ENCODE measurements at regions not wholly inside any gene's neighbourhood (a gene's known extent, or its start where the extent isn't known, plus 50 kb on each side); places are given as distances from the start of the nearest gene placed in this dataset.
"Not testable (repeated sequence)": the region's sequence is repeated elsewhere in the genome, so short reads cannot be mapped to it uniquely, and the experiment has no call there.

DNA sequence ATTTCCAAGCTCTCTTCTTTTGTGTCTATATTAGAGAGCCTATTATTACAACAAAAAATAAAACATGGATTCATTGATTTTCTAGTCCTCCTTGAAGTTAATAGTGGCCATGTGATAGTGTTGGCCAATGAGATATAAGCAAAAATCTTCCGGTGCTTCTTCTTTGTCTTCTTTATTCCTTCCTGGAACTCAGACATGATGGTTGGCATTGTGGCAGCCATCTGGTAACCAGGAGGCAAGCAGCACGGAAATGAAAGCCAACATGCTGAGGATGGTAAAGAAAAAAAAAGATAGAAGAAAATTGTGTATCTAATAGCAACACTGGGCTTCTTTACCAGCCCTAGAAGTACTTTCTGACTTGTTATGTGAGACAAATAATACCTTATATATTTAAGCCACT, 50.8 kb upstream of the SEL1L start:
- no peak for DNase-seq

DNA sequence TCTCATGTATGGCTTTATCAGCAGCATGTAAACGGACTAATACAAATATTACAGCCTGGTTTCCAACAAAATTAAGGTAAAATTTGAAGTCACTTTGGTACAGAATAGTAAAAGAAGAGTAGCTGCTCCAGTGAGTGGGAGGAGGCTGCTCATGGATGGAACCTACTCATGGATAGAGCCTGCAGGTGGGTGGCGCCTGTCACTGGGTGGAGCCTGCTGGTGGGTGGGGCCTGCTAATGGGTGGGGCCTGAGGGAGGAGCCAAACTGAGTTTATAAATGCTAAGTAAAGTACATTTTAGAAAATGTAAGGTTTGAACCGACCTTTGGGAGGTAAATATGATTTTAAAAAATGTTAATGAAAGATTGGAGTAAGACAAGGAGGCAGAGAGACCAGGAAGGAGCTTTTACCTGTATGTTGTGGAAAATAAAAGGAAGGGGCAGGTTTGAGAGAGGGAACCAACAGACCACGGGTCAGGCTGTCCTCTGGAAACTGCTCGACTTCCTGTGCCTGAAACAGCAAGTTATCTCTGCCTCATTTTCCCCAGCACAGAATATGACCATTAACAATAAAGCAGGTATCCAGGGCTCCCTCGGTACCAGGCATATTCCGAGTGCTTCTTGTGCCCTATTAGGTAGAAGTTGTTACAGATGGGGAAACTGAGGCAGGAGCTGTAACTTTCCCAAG, 55.9 kb upstream of the SEL1L start:
- DNase-seq: no peak

DNA sequence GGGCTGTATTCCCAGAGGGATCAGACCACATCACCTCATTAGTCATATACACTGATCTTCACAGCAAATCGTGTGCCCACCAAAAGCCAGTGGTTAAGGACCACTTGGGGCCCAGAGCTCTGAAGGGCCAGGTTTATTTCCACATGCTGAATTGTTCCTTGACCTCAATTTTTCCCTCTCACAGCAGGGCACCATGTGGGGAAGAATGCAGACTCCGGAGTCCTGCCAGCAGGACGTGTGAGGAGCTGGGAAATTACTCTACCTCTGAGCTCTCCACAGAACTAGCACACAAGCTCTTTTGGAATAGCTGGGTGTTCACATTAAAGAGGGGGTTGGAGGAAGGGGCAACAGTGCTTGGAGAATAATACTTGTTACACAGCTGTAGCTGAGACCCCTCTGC, 57.6 kb upstream of the SEL1L start:
- DNase-seq: no peak

DNA sequence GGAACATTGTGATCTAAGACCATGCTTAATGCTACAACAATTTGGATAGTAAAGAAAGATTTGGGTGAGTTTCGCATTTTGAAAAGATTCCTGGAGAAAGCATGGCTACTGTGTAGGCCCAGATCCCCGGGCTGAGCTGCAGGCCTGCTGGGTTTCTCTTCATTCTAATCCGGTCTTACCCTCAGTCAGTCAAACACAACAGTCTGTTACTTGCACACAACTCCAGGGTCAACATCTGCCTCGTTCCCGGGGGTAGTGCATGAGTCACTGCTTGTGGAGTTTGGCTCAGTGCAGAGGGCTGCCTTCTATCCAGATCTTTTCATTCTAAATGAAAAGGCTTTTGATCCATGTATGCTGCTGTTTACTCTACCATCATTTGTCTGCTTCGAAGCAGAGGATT, 60.4 kb upstream of the SEL1L start:
- no peak for DNase-seq

DNA sequence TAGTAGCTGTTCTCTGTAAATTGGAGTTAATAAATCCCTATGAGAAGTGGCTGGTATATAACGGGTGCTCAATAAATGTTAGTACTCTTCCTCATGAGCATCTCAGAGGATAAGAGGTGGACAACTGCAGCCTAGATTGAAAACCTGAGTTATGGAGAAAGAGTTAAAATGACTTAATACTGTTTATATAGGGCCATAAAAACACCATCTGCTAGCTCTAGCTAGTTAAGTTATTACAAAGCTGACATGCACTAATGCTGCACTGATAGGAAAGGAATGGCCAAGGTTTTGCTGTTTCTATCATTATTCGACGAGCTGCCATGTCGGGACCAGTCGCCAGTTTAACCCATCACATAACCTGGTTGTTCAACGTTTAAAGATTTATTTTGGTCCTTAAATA, 72.0 kb upstream of the SEL1L start:
- DNase-seq: no peak

DNA sequence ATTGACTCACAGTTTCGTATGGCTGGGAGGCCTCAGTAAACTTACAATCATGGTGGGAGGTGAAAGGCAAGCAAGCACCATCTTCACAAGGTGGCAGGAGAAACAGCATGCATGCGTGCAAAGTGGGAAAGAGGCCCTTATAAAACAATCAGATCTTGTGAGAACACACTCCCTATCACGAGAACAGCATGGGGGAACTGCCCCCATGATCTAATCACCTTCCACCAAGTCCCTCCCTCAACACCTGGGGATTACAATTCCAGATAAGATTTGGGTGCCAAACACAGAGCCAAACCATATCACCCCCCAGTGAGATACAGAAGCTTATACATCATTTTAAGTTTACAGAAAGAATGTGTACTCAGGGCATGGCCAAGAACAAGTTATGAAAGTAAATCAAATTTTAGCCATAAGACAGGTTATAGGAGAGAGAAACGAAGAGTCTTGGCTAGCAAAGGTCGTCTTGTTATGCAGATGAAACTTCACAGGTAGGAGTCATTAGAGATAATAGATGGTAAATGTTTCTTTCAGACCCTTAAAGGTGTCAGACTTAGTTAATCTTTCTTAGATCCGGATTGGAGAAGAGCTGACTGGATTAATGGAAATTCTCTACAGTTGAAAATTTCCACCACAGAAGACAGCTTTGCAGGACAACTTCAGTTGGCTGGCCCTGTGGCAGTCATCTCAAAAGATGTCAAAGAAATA, 79.8 kb upstream of the SEL1L start:
- no peak for DNase-seq

DNA sequence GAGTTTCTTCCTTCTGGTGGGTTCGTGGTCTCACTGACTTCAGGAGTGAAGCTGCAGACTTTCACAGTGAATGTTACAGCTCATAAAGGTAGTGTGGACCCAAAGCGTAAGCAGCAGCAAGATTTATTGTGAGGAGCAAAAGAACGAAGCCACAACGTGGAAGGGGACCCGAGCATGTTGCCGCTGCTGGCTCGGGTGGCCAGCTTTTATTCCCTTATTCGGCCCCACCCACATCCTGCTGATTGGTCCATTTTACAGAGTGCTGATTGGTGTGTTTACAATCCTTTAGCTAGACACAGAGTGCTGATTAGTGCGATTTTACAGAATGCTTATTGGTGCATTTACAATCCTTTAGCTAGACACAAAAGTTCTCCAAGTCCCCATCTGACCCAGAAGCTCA, 80.6 kb upstream of the SEL1L start:
- DNase-seq: not testable (repeated sequence)

DNA sequence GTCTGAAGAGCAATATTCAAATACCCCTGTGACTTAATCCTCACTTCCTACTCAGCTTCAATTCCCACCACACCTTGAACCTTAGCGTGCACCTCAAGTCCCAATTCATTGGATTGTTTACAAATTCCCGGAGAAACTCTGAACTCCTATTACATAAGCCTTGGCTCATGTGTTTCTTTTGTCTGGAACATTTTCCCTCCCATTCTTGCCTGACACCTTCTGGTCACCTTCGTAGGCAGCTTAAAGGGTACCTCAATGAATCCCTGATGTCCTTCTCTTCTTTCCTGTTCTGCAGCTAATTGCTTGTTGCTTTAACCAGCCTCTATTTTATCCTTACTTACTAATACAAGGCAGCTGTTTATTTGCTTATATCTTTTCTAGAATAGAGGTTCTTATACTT, 85.0 kb upstream of the SEL1L start:
- no peak for DNase-seq

DNA sequence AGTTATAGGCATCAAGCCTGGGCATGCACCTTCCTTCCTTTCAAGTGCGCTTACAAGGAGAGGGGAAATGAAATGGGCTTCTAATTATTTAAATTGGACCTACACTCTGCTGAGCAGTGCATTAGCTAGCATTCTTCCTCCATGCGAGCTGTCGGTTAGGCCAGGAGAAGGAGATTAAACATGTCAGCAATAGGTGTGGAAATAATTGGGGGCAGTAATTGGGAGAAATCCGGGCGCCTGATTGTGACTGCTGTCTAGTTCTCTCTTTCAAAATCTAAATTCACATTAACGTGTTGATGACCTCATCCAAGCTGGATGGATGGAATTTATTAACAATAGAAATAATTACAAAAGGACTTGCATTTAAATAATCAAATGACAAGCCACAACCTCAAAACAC, 86.2 kb upstream of the SEL1L start:
- DNase-seq: no peak

DNA sequence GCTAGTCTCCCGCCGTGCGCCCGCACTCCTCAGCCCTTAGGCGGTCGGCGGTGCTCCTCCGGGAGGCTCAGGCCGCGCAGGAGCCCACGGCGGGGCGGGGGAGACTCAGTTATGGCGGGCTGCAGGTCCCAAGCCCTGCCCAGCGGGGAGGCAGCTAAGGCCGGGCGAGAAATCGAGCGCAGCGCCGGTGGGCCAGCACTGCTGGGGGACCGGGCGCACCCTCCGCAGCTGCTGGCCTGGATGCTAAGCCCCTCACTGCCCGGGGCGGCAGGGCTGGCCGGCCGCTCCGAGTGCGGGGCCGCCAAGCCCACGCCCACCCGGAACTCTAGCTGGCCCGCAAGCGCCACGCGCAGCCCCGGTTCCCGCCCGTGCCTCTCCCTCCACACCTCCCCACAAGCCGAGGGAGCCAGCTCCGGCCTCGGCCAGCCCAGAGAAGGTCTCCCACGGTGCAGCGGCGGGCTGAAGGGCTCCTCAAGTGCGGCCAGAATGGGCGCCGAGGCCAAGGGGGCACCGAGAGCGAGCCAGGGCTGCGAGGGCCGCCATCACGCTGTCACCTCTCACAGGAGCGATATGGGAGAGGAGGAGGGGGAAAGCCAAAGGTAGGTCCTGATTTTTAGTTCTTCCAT, 90.2 kb upstream of the SEL1L start:
- not testable (repeated sequence) for DNase-seq

DNA sequence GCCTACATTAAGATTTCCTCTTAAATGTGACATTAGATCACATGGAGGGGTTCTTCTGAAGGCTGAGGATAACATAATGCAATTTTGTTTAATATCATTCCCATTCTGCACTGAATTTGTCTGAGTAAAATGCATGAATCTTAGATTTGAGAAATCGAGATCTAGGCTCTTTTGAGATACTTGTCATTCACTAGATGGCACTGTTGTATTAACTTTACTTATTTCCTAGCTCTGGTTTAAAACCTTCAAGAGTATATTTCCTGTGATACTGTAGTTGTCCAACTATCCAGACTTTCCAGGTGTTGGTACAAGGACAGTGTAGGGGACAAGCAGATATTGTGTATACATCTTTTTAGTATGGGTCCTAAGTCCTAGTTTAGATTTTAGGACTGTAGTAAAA, 91.7 kb upstream of the SEL1L start:
- peak; percentile 6 for DNase-seq

DNA sequence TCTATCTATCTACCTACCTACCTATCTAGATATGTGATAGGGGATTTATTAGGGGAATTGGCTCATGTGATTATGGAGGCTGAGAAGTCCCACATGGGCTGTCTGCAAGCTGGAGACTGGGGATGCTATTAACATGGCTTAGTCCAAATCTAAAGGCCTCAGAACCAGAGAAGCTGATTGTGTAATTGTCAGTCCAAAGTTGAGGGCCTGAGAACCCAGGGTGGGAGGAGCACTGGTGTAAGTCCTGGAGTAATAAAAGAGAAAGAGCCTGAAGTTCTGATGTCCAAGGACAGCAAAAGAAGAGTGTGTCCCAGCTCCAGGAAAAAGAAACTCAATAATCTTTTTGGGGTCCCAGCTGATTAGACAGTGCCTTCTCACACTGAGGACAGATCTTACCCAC, 98.5 kb upstream of the SEL1L start:
- DNase-seq: no peak

DNA sequence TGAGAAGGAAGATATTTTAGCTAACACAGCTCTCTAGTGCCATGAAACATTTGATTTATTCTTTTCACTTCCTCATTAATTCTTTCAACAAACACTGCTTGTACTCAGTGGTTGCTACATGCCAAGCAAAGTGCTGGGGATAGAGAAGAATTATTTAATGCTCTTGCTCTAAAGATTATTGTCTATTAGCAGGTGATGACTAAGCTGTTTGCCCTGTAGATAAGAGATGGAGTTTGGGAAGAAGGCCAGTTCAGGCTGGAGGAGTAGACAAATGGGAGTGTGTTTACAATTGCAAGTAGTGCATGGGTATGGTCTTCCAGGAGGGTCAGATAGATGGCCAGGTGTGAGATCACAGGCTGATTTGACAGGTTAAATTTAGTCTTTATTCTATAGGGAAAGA, 99.8 kb upstream of the SEL1L start:
- DNase-seq: no peak

DNA sequence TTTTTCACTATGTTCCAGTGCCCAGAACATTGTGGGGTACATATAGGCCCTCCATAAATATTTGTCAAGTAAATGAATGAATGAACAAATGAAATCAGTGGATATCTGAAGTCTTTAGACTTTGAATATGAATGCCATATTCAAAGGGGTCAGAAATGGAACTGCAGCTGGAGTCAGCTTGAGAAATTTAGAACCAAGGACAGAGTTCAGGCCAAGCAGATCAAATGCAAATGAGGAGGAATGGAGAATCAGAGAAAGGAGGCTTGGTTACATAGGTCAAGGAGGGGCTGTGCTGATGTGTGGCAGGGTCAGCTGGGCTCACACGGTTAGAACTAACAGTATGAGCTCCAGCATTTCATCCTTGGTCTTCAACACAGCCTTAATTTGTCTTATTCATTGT, 104.0 kb upstream of the SEL1L start:
- DNase-seq: no peak

DNA sequence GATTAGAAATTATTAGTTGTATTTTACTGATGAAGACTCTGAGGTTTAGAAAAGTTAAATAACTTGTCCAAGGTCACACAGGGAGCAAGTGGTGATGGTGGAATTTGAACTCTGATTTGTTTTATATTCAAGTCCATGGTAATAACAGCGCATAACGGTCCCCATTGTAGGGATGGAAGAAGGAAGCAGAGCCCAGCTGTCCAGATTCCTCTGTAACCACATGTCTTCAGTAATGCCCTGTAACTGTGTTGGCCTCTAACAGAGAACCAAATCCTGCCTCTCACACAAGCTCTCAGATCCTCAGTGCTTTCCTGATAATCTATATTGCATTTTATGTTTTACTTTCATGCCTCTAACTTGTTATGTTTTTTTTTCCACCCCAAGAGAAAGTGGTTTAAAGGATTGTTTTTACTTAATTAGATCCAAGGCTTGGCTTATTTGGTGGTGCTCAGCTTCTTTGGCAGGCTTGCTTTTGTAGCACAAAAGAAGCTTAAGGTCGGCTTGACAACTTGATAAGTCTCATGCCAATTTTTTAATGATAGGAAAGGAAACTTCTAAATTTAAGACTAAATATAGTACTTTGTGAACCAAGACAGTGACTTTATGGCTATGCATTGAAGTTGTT, 105.1 kb upstream of the SEL1L start:
- no peak for DNase-seq

DNA sequence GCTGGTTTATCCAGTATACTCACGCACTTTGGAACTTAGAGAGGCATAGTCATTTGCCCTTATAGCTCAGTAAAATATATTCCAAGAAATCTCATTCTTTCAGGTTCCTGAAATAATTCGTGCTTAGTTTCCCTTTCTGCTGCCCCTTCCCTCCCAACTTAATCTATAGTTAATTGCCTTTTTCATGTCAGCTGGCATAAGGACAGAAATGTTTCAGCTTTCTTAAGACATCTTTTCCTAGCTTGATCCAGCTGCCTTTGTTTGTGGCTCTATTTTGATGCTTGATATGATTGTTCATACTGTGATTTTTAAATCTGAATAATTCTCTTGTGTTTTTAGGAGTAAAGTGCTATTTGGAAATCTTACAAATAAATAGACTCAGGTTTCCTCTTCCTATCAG, 120.0 kb upstream of the SEL1L start:
- DNase-seq: no peak

DNA sequence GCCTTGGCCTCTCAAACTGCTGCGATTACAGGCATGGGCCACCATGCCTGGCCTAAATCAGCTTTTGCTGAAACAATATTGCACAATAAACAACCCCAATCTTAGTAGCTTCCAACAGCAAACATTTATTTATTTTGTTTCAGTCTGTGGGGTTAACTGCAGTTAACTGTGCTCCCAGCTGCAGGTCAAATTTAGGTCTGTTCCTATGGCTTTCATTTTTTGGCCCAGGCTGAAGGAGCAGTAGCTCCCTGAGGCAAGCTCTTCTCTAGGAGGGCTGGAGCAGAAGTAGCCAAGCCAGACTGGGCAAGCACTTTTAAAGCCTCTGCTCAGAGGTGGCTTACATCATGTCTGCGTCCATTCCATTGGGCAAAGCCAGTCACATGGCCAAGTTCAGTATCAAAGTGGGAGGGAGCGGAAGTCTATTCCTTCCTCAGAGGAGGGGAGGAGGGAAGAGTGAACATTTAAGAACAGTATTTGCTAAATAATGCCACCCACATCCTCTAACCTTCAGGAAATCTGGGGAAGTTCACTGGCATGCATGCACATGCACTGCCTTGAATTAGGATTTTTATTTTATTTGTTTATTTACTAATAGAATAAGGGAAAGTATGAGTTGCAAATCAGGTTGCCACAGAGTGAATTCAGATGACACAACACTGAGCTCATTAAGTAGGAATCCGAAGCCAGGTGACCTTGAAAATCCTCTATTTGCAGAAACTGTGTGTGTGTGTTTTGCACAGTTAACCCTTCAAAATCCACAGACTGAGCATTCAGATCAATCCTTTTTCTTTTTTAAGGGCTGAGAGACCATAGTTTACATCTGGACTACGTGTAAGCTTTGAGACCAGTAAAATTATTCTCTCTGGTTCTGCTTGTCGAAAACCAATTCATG, 122.0 kb upstream of the SEL1L start:
- DNase-seq: no peak

DNA sequence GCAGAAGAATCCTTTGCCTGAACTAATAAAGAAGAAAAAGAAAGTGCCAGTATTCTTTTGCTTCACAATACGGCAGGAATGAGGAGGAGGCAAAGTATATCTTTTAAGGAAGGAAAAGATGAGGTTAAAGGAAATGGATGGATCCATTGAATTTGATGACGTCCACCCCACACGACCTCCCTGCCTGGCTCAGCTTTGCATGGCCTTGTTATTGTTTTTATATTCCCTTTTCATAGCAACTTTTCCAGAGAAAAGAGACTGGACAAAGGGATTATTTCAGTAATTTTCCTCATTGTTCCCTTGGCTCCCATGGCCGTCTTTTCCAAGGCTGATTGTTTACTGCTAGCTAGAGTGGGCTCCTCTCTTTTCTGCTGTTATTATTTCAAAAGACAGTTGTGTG, 123.2 kb upstream of the SEL1L start:
- no peak for DNase-seq

DNA sequence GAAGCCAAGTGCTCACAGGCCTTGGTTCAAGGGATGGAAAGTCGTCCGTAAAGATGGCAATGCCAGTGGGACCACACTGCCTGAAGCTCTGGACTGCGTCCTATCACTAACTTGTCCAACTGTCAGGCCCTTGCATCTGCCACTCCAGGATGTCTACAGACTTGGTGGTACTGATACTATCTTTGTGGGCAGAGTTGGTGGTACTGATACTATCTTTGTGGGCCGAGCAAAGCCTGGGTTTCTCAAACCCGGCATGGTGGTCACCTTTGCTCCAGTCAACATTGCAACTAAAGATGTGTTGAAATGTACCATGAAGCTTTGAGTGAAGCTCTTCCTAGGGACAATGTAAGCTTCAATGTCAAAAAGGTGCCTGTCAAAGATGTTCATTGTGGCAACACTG, 128.4 kb upstream of the SEL1L start:
- DNase-seq: no peak

DNA sequence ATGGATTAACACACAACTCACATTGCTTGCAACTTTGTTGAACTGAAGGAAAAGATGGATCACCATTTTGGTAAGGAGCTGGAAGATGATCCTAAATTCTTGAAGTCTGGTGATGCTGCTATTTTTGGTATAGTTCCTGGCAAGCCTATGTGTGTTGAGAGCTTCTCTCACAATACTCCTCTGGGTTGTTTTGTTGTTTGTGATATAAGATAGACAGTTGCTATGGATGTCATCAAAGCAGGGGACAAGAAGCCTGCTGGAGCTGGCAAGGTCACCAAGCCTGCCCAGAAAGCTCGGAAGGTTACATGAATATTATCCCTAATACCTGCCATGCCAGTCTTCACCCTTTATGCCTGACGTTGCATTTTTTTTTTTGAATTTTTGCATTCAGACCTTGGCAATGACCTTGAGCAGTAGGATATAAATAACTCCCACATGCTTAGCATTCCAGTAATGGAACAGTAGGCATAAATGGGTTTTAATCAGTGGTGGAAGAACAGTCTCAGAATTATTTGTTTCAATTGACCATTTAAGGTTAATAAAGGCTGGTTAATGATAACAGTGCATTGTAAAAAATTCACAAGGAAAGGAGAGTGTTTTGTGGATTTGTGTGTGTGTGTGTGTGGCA, 129.0 kb upstream of the SEL1L start:
- DNase-seq: no peak

DNA sequence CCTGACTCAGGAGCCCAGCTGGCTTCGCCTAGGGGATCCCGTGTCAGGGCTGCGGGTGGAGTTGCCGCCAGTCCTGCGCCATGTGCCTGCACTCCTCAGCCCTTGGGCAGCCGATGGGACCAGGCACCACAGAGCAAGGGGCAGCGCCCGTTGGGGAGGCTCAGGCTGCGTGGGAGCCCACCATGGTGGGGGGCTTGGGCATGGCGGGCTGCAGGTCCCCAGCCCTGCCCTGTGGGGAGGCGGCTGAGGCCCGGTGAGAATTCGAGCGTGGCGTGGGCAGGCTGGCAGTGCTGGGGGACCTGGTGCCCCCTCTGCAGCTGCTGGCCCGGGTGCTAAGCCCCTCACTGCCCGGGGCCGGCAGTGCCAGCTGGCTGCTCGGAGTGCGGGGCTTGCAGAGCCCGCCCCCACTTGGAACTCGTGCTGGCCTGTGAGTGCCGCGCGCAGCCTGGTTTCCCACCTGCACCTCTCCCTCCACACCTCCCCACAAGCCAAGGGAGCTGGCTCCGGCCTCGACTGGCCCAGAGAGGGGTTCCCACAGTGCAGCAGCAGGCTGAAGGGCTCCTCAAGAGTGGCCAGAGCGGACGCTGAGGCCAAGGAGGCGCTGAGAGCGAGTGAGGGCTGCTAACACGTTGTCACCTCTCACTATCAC, 135.1 kb upstream of the SEL1L start:
- no peak for DNase-seq

DNA sequence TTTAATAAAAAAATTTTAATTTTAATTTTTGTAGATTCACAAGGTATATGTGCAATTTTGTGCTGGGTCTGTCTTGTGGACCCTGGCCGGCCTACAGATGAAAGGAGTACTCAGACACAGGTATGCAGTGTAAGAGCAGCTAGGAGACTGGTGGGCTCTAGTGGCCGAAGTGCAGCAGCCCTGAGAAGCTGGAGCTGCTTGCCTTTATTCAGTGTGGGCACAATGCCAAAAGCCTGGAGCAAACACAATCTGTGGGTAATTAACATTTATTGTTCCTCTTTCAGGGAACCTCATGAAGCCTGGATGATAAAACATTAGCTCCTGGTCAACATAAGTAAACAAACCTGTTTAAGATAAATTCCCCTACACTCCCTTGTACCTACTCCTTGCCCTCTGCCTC, 135.7 kb upstream of the SEL1L start:
- DNase-seq: no peak

All from NCI-H1048 (cell line).